GM12801 (cell line): ENCODE measurements at regions not wholly inside any gene's neighbourhood (a gene's known extent, or its start where the extent isn't known, plus 50 kb on each side); places are given as distances from the start of the nearest gene placed in this dataset.

Experiments
- TF ChIP-seq, protein P1 (sequence below): IDR thresholded peaks from one replicate; pipeline ENCODE4 v1.5.1; 2011; ENCODE audit warnings: control low read depth; ENCODE audit not compliant: insufficient read length; ENCODE audit errors: extremely low read depth

DNA sequence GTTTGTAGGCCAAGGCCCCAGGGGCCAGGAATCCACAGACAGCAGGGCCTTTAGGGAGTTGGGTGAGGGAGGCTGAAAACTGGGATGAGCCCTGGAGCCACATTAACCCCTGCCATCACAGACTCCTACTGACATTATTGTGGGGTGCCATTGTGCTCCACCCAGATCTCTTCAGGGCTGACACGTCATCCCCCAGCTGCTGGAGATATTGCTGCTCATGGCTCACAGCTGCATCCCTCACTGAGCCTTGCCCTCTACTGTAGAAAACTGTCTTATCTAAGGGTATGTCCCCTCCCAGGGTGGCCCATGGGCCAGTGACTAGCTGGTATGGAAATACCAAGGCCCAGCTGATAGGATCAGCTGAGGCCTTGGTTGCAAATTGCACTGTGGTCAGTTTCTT, 87.3 kb upstream of the PRR23C start:
- TF ChIP-seq, protein P1, sequence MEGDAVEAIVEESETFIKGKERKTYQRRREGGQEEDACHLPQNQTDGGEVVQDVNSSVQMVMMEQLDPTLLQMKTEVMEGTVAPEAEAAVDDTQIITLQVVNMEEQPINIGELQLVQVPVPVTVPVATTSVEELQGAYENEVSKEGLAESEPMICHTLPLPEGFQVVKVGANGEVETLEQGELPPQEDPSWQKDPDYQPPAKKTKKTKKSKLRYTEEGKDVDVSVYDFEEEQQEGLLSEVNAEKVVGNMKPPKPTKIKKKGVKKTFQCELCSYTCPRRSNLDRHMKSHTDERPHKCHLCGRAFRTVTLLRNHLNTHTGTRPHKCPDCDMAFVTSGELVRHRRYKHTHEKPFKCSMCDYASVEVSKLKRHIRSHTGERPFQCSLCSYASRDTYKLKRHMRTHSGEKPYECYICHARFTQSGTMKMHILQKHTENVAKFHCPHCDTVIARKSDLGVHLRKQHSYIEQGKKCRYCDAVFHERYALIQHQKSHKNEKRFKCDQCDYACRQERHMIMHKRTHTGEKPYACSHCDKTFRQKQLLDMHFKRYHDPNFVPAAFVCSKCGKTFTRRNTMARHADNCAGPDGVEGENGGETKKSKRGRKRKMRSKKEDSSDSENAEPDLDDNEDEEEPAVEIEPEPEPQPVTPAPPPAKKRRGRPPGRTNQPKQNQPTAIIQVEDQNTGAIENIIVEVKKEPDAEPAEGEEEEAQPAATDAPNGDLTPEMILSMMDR, result no peak

GRCh38 chr3:139132976-139133375, 88.3 kb upstream of the PRR23C start:
- TF ChIP-seq, protein P1, result no peak

GRCh38 chr3:139134678-139135372, 90.1 kb upstream of the PRR23C start:
- TF ChIP-seq, protein P1, result no peak

GRCh38 chr3:139135657-139136056, 91.0 kb upstream of the PRR23C start:
- TF ChIP-seq, protein P1, result no peak

DNA sequence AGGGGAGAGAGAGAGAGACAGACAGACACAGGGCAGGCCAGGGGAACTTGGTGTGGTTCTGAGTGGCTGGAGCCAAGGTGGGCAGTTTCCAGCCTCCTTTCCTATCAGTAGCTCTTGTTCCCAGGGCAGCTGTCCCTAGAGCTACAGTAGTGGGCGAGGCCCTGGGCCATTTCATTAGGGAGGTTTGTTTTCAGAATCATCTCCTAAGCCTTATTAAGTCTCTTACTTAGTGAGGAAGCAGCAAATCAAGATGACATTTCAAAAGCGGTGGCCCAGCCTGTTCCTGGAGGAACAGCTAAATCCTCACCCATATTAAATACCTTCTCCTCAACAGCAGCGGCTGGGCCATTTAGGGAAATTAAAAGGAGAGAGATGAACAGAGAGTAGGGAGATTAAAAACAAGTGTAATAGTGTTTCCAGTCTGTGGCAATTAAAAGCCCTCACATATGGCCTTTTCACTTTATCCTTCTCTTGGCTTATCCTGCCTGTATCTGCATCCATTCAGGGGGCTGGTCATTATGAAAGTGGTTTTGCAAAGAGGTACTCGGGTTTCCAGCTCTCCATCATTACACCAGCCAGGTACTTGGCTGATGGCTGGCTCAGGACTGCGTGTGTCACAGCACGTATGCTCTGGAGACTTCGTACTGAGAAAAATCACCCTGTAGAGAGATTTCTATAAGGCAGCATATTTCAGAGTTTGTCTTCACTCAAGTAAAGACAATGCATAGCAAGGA, 91.9 kb upstream of the PRR23C start:
- TF ChIP-seq, protein P1, result no peak

DNA sequence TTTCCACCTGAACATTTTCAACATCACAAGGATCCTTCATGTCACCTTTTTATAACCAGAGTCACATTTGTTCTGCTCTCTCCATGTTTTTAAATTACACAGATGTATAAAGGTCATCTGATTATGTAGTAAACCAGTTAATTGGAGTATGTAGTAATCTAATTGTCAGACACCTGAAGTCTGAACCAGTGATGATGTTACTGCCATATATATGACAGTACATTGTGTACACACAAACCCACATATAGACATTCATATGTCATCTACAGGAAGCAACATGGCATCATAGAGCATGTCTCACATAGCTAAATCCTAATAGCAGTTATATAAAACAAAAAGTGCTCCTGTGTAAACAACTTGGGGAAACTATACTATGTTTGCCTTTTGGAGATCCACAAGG, 95.9 kb upstream of the PRR23C start:
- TF ChIP-seq, protein P1, result no peak

DNA sequence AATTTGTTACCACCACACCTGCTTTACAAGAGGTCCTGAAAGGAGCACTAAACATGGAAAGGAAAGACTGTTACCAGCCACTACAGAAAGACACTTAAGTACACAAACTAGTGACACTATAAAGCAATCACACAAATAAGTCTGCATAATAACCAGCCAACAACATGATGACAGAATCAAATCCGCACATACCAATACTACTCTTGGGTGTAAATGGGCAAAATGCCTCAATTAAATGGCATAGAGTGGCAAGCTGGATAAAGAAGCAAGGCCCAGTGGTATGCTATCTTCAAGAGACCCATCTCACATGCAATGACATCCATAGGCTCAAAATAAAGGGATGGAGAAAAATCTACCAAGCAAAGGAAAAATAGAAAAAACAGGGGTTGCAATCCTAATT, 106.8 kb upstream of the PRR23C start:
- TF ChIP-seq, protein P1, result no peak
